WTC11 (cell line): ENCODE measurements at regions not wholly inside any gene's neighbourhood (a gene's known extent, or its start where the extent isn't known, plus 50 kb on each side); places are given as distances from the start of the nearest gene placed in this dataset.

Source experiments
- CTCF ChIP-seq: fragments of 200-600 bp; IDR thresholded peaks from 2 replicates; pipeline ENCODE4 v1.8.0; 2022; ENCODE audit warnings: antibody characterized with exemption
- FOXJ3 ChIP-seq: sonication (generic); formaldehyde crosslinking; IDR thresholded peaks from 2 replicates; pipeline ENCODE4 v1.9.0; 2021; ENCODE audit warnings: missing genetic modification reagents, mild to moderate bottlenecking, borderline replicate concordance
- MYBL2 ChIP-seq: sonication (generic); formaldehyde crosslinking; IDR thresholded peaks from 2 replicates; pipeline ENCODE4 v1.8.1; 2023; ENCODE audit warnings: mild to moderate bottlenecking, moderate library complexity, missing genetic modification reagents
- STAT6 ChIP-seq: sonication (generic); formaldehyde crosslinking; conservative IDR thresholded peaks from 2 replicates; pipeline ENCODE4 v1.8.1; 2023; ENCODE audit warnings: mild to moderate bottlenecking, low read depth, missing genetic modification reagents, moderate library complexity
- TCF7 ChIP-seq: sonication (generic); formaldehyde crosslinking; IDR thresholded peaks from 2 replicates; pipeline ENCODE4 v1.8.0; 2022; ENCODE audit warnings: mild to moderate bottlenecking, low read depth, missing genetic modification reagents, moderate library complexity
- TP53 ChIP-seq: sonication (generic); formaldehyde crosslinking; IDR thresholded peaks from 2 replicates; pipeline ENCODE4 v1.8.1; 2023; ENCODE audit warnings: mild to moderate bottlenecking, missing genetic modification reagents
- ZNF281 ChIP-seq: sonication (generic); formaldehyde crosslinking; IDR thresholded peaks from 2 replicates; pipeline ENCODE4 v1.8.0; 2023; ENCODE audit warnings: mild to moderate bottlenecking, missing genetic modification reagents
- ZSCAN18 ChIP-seq: fragments of 250-450 bp; sonication (Bioruptor Pico); IDR thresholded peaks from 2 replicates; pipeline ENCODE4 v2.1.2; 2022; ENCODE audit warnings: mild to moderate bottlenecking, moderate library complexity

- TF ChIP-seq CTCF: no peak
- no peak for TF ChIP-seq STAT6 (CRISPR knock-in tag)
- no peak for TF ChIP-seq ZSCAN18 (CRISPR knock-in tag)
- TF ChIP-seq FOXJ3 (CRISPR knock-in tag): no peak
- no peak for TF ChIP-seq TCF7
- no peak for TF ChIP-seq ZNF281 (CRISPR knock-in tag)
- no peak for TF ChIP-seq TP53
- TF ChIP-seq MYBL2 (CRISPR knock-in tag): no peak
These were observed 170.1 kb downstream of the OLFM4 start for GRCh38 chr13:53198736-53199135.
